MM.1S (cell line): ENCODE measurements at regions not wholly inside any gene's neighbourhood (a gene's known extent, or its start where the extent isn't known, plus 50 kb on each side); places are given as distances from the start of the nearest gene placed in this dataset.
"Not testable (repeated sequence)": the region's sequence is repeated elsewhere in the genome, so short reads cannot be mapped to it uniquely, and the experiment has no call there.

Experiments
- DNase-seq: peaks from one replicate; pipeline ENCODE4 v3.0.0-alpha.2; 2015
- H2AFZ ChIP-seq: fragments of 300-600 bp; sonication (generic); 2 replicates; pipeline ENCODE4 v1.6.0; 2016; ENCODE audit warnings: antibody characterized with exemption, low read length
- H3F3A ChIP-seq: fragments of 300-600 bp; sonication (generic); 2 replicates; pipeline ENCODE4 v1.6.1; 2016; ENCODE audit warnings: mild to moderate bottlenecking, antibody characterized with exemption, low read length, moderate library complexity, mixed read lengths; ENCODE audit not compliant: insufficient read depth
- H3K27ac ChIP-seq: fragments of 300-600 bp; sonication (generic); 2 replicates; pipeline ENCODE4 v1.5.1; 2016; ENCODE audit warnings: mild to moderate bottlenecking, low read length
- H3K27me3 ChIP-seq: fragments of 300-600 bp; sonication (generic); replicated peaks from 2 replicates; pipeline ENCODE4 v1.6.0; 2016; ENCODE audit warnings: low read length; ENCODE audit not compliant: insufficient read depth
- H3K36me3 ChIP-seq: fragments of 300-600 bp; sonication (generic); replicated peaks from 2 replicates; pipeline ENCODE4 v1.6.1; 2016; ENCODE audit warnings: mild to moderate bottlenecking, low read length, mixed read lengths; ENCODE audit not compliant: insufficient read depth
- H3K4me1 ChIP-seq: fragments of 300-600 bp; sonication (generic); 2 replicates; pipeline ENCODE4 v1.6.1; 2016; ENCODE audit warnings: low read length, mixed read lengths
- H3K4me2 ChIP-seq: fragments of 300-600 bp; sonication (generic); 2 replicates; pipeline ENCODE4 v1.6.0; 2016; ENCODE audit warnings: low read depth, low read length
- H3K4me3 ChIP-seq: fragments of 300-600 bp; sonication (generic); 2 replicates; pipeline ENCODE4 v1.5.1; 2016; ENCODE audit warnings: low read length, mixed read lengths
- H3K79me2 ChIP-seq: fragments of 300-600 bp; sonication (generic); 2 replicates; pipeline ENCODE4 v1.6.1; 2016; ENCODE audit warnings: mixed run types, low read length, mixed read lengths
- H3K9ac ChIP-seq: fragments of 300-600 bp; sonication (generic); 2 replicates; pipeline ENCODE4 v1.6.1; 2016; ENCODE audit warnings: low read length, mixed read lengths
- H3K9me2 ChIP-seq: fragments of 300-600 bp; sonication (generic); replicated peaks from 2 replicates; pipeline ENCODE4 v1.6.1; 2016; ENCODE audit warnings: mild to moderate bottlenecking, low read length, mixed read lengths; ENCODE audit not compliant: insufficient read depth
- H3K9me3 ChIP-seq: fragments of 300-600 bp; sonication (generic); replicated peaks from 2 replicates; pipeline ENCODE4 v1.6.1; 2016; ENCODE audit warnings: mild to moderate bottlenecking, low read length, mixed read lengths; ENCODE audit not compliant: insufficient read depth
- H4K20me1 ChIP-seq: fragments of 300-600 bp; sonication (generic); 2 replicates; pipeline ENCODE4 v1.6.1; 2016; ENCODE audit warnings: mild to moderate bottlenecking, low read length, moderate library complexity, mixed read lengths; ENCODE audit not compliant: insufficient read depth
- CTCF ChIP-seq: fragments of 300-600 bp; sonication (generic); IDR thresholded peaks from 2 replicates; pipeline ENCODE4 v1.5.1; 2016; ENCODE audit warnings: antibody characterized with exemption, low read length, mixed read lengths
- EZH2 ChIP-seq: fragments of 300-600 bp; sonication (generic); optimal IDR thresholded peaks from 2 replicates; pipeline ENCODE3; 2017; ENCODE audit warnings: low read depth, mild to moderate bottlenecking, antibody characterized with exemption, low read length, mixed read lengths
- EZH2phosphoT487 ChIP-seq: fragments of 300-600 bp; sonication (generic); IDR thresholded peaks from 2 replicates; pipeline ENCODE4 v1.6.1; 2018; ENCODE audit warnings: antibody characterized with exemption, low read length

DNA sequence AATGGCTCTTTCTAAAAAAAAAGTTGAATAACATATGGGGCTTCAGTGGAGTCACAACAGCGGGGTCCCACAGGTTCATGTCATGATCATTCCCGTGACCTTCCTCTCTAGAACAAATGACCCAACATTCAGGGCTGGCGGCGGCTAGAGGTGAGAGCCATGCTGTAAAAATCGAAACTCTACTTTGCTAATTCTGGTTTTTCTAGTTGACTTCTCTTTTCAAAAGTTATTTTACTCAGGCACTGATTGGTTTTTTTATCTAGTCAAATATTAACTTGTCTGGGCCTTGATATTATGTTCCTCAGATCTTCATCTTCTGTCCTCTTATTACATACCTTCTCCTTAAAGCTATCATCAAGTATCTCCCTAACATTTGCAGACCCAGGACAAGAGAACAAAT, 402.9 kb upstream of the SOX5 start:
- Histone ChIP-seq H3K79me2 (no peaks in the 10 kb centered on the region), H3K9me2 (no peaks in the 10 kb centered on the region), H3K9ac (no peak overlapping the region), H3K27me3 (no peaks in the 10 kb centered on the region), H2AFZ (no peak overlapping the region), H3K4me1 (0 out of 2 replicates have a peak, but pooled peaks cover 2% of the 10 kb centered on the region), H3F3A (no peaks in the 10 kb centered on the region), H3K9me3 (no peaks in the 10 kb centered on the region), H4K20me1 (no peaks in the 10 kb centered on the region), H3K4me2 (no peak overlapping the region), H3K36me3 (no peaks in the 10 kb centered on the region), H3K4me3 (no peak overlapping the region), H3K27ac (no peak overlapping the region)
- DNase-seq, result no peak
- no peak for TF ChIP-seq EZH2phosphoT487
- no peak for TF ChIP-seq EZH2
- no peak for TF ChIP-seq CTCF

- Histone ChIP-seq H3K9me2 (no peaks in the 10 kb centered on the region), H3K36me3 (no peaks in the 10 kb centered on the region), H3K4me3 (no peak overlapping the region), H3K9me3 (no peaks in the 10 kb centered on the region), H2AFZ (no peak overlapping the region), H3K9ac (no peak overlapping the region), H3K4me1 (no peaks in the 10 kb centered on the region), H4K20me1 (no peaks in the 10 kb centered on the region), H3K27me3 (no peaks in the 10 kb centered on the region), H3K4me2 (no peak overlapping the region), H3K79me2 (no peaks in the 10 kb centered on the region), H3F3A (no peaks in the 10 kb centered on the region), H3K27ac (no peak overlapping the region)
- TF ChIP-seq CTCF (no peak), EZH2phosphoT487 (no peak), EZH2 (no peak)
- no peak for DNase-seq
These were observed 399.8 kb upstream of the SOX5 start for GRCh38 chr12:24349051-24349799.

- not testable (repeated sequence) for H3K4me2 ChIP-seq, H3K27ac ChIP-seq, H3K4me3 ChIP-seq, H4K20me1 ChIP-seq, H3K9me2 ChIP-seq, H3K36me3 ChIP-seq, H3K79me2 ChIP-seq, H2AFZ ChIP-seq, H3K27me3 ChIP-seq, H3K9me3 ChIP-seq, DNase-seq, H3K4me1 ChIP-seq, H3F3A ChIP-seq, H3K9ac ChIP-seq
These were observed 398.7 kb upstream of the SOX5 start for GRCh38 chr12:24348180-24348579.

DNA sequence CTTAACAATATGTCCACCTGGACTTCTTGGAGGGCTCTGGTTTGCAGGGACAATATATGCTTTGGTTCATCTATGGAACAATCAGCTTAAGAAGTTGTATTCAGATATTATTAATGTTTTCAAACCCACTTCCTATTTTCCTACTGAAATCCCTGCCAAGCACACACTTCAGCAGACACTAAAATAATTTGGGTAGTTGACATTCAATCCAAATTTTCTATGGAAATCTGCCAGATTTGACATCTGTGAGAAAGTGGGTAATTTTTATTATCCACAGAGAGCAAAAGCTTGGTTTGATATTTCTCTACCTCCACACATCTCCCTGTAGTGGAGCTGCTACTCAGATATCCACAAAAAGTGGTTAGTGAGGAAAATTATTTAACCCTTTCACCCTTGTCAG, 378.8 kb upstream of the SOX5 start:
- Histone ChIP-seq H3K9ac (no peak overlapping the region), H3K9me3 (no peaks in the 10 kb centered on the region), H3K27ac (no peak overlapping the region), H3K4me3 (no peak overlapping the region), H3K79me2 (no peaks in the 10 kb centered on the region), H3K9me2 (no peaks in the 10 kb centered on the region), H3K27me3 (no peaks in the 10 kb centered on the region), H3K4me1 (no peaks in the 10 kb centered on the region), H4K20me1 (no peaks in the 10 kb centered on the region), H2AFZ (no peak overlapping the region), H3K36me3 (no peaks in the 10 kb centered on the region), H3K4me2 (no peak overlapping the region), H3F3A (no peaks in the 10 kb centered on the region)
- no peak for DNase-seq
- TF ChIP-seq EZH2phosphoT487 (no peak), CTCF (no peak), EZH2 (no peak)
